ENCODE measurements at regions not wholly inside any gene's neighbourhood (a gene's known extent, or its start where the extent isn't known, plus 50 kb on each side); places are given as distances from the start of the nearest gene placed in this dataset.

- no peak for TF ChIP-seq CTCF (IDR thresholded peaks at IDR 0.05)
- no peak for TF ChIP-seq POLR2A (IDR thresholded peaks at IDR 0.05)
These were observed 73.8 kb upstream of the SORCS1 start for GRCh38 chr10:107238275-107238674.

All from testis (tissue), 2 donors.